ENCODE measurements at regions not wholly inside any gene's neighbourhood (a gene's known extent, or its start where the extent isn't known, plus 50 kb on each side); places are given as distances from the start of the nearest gene placed in this dataset.

- TF ChIP-seq CTCF (IDR thresholded peaks at IDR 0.05; ENCODE audit: low read depth, low read length, missing input control), result no peak
- no peak for TF ChIP-seq TAF1 (conservative IDR thresholded peaks at IDR 0.05)
- TF ChIP-seq RAD21 (IDR thresholded peaks at IDR 0.05), result no peak
- no peak for TF ChIP-seq FOXA2 (IDR thresholded peaks at IDR 0.05)
- no peak for TF ChIP-seq YY1 (IDR thresholded peaks at IDR 0.05)
- no peak for TF ChIP-seq NR2F2 (IDR thresholded peaks at IDR 0.05)
- TF ChIP-seq GABPA (IDR thresholded peaks at IDR 0.05 in 1 of 2, conservative IDR thresholded peaks at IDR 0.05 in 1 of 2), result no peak
- TF ChIP-seq FOXA1 (IDR thresholded peaks at IDR 0.05), result no peak
- H3K4me1 ChIP-seq (ENCODE audit: control insufficient read depth in 4 of 4, insufficient read depth in 4 of 4, low read length in 3 of 4), result peaks cover 0 to 3% (median 0%) of the 10 kb centered on the region in 4 donors
- DNase-seq (ENCODE audit: low spot score), result no peak
- H3K9ac ChIP-seq (ENCODE audit: low read depth in 1 of 2, low read length in 2 of 2), result no peak overlapping the region
- WGBS, result 68% methylated on average over 12 of the region's 12 CpGs
- no peaks in the 10 kb centered on the region for H3K36me3 ChIP-seq (ENCODE audit: control insufficient read depth in 4 of 4, insufficient read depth in 3 of 4, low read depth in 1 of 4, low read length in 3 of 4)
- H3K27ac ChIP-seq (ENCODE audit: low read depth in 1 of 2, low read length in 2 of 2), result no peak overlapping the region
- H3K27me3 ChIP-seq (ENCODE audit: control insufficient read depth in 4 of 4, insufficient read depth in 4 of 4, low read length in 3 of 4), result peaks cover 0 to 5% (median 3%) of the 10 kb centered on the region in 4 donors
- no peaks in the 10 kb centered on the region for H3K9me3 ChIP-seq (ENCODE audit: control insufficient read depth in 4 of 4, low read length in 3 of 4)
- no peak overlapping the region for H3K4me3 ChIP-seq (ENCODE audit: low read depth in 1 of 3, low read length in 3 of 3)
Observed at GRCh38 chr20:63067266-63067635, 60.5 kb upstream of the BHLHE23 start.

GRCh38 chr20:63066506-63067265 is 59.9 kb upstream of the BHLHE23 start:
- 69% methylated on average over 23 of the region's 23 CpGs for WGBS
- H3K4me1 ChIP-seq (ENCODE audit: control insufficient read depth in 4 of 4, insufficient read depth in 4 of 4, low read length in 3 of 4), result no peaks in the 10 kb centered on the region
- no peak overlapping the region for H3K4me3 ChIP-seq (ENCODE audit: low read depth in 1 of 3, low read length in 3 of 3)
- TF ChIP-seq RXRA (IDR thresholded peaks at IDR 0.05), result no peak
- TF ChIP-seq CTCF (IDR thresholded peaks at IDR 0.05; ENCODE audit: low read depth, low read length, missing input control), result no peak
- TF ChIP-seq SP1 (IDR thresholded peaks at IDR 0.05), result no peak
- TF ChIP-seq MAX (IDR thresholded peaks at IDR 0.05), result no peak
- TF ChIP-seq ZBTB33 (IDR thresholded peaks at IDR 0.05), result no peak
- TF ChIP-seq JUND (IDR thresholded peaks at IDR 0.05), result no peak
- TF ChIP-seq NR2F2 (IDR thresholded peaks at IDR 0.05), result no peak
- no peak for TF ChIP-seq REST (IDR thresholded peaks at IDR 0.05)
- H3K27me3 ChIP-seq (ENCODE audit: control insufficient read depth in 4 of 4, insufficient read depth in 4 of 4, low read length in 3 of 4), result peaks cover 0 to 5% (median 3%) of the 10 kb centered on the region in 4 donors
- H3K36me3 ChIP-seq (ENCODE audit: control insufficient read depth in 4 of 4, insufficient read depth in 3 of 4, low read depth in 1 of 4, low read length in 3 of 4), result no peaks in the 10 kb centered on the region
- no peak overlapping the region for H3K27ac ChIP-seq (ENCODE audit: low read depth in 1 of 2, low read length in 2 of 2)
- no peak overlapping the region for H3K9ac ChIP-seq (ENCODE audit: low read depth in 1 of 2, low read length in 2 of 2)
- no peak for DNase-seq (ENCODE audit: low spot score)
- no peaks in the 10 kb centered on the region for H3K9me3 ChIP-seq (ENCODE audit: control insufficient read depth in 4 of 4, low read length in 3 of 4)
